ENCODE measurements at regions not wholly inside any gene's neighbourhood (a gene's known extent, or its start where the extent isn't known, plus 50 kb on each side); places are given as distances from the start of the nearest gene placed in this dataset.

- no peaks in the 10 kb centered on the region for H3K27me3 ChIP-seq (ENCODE audit: control insufficient read depth, insufficient read depth, low read length)
- ChIA-PET CTCF (no interaction called here), POLR2A (no interaction called here)
- intact Hi-C loops (cut with micrococcal nuclease; ENCODE audit: unreplicated experiment) (no loop called here), in situ Hi-C loops (cut with HindIII; ENCODE audit: low pct_unique_long_range_greater_than_20kb, low sequenced_read_pairs) (no loop called here)
- H3K36me3 ChIP-seq (ENCODE audit: control insufficient read depth, insufficient read depth, low read length), result no peaks in the 10 kb centered on the region
- no peak overlapping the region for H3K27ac ChIP-seq (ENCODE audit: low read length)
- no peaks in the 10 kb centered on the region for H3K9me3 ChIP-seq (ENCODE audit: control insufficient read depth, insufficient read depth, low read depth, low read length)
- H3K4me1 ChIP-seq (ENCODE audit: control insufficient read depth, insufficient read depth, low read length), result no peaks in the 10 kb centered on the region
- no TSS peak for BruUV-seq (replicated peaks)
- DNase-seq (ENCODE audit: low read depth, low spot score), result no peak
- ATAC-seq, result no peak
- H3K4me3 ChIP-seq (ENCODE audit: low read depth in 2 of 2, low read length in 2 of 2), result no peak overlapping the region
- TF ChIP-seq TCF7L2 (IDR thresholded peaks at IDR 0.05; ENCODE audit: low read depth, low read length), result no peak
- no peak for TF ChIP-seq POLR2AphosphoS5 (IDR thresholded peaks at IDR 0.05; ENCODE audit: low read depth, low read length)
- TF ChIP-seq CTCF (IDR thresholded peaks at IDR 0.05), result no peak
- TF ChIP-seq REST (IDR thresholded peaks at IDR 0.05; ENCODE audit: insufficient read depth in 1 of 2, low read depth in 2 of 2, low read length in 1 of 2), result no peak
- no peak for TF ChIP-seq SIN3A (IDR thresholded peaks at IDR 0.05; ENCODE audit: borderline replicate concordance, insufficient read depth, low read depth, low read length)
Measured at GRCh38 chr2:123783164-123783563, 241.9 kb upstream of the CNTNAP5 start.

GRCh38 chr2:123785332-123785731, 239.8 kb upstream of the CNTNAP5 start:
- ATAC-seq (no peak), DNase-seq (ENCODE audit: low read depth, low spot score) (no peak)
- in situ Hi-C loops (cut with HindIII; ENCODE audit: low pct_unique_long_range_greater_than_20kb, low sequenced_read_pairs), result no loop called here
- H3K36me3 ChIP-seq (ENCODE audit: control insufficient read depth, insufficient read depth, low read length), result no peaks in the 10 kb centered on the region
- BruUV-seq (replicated peaks), result no TSS peak
- intact Hi-C loops (cut with micrococcal nuclease; ENCODE audit: unreplicated experiment), result no loop called here
- H3K4me1 ChIP-seq (ENCODE audit: control insufficient read depth, insufficient read depth, low read length), result no peaks in the 10 kb centered on the region
- no peak overlapping the region for H3K4me3 ChIP-seq (ENCODE audit: low read depth in 2 of 2, low read length in 2 of 2)
- CTCF ChIA-PET, result no interaction called here
- POLR2A ChIA-PET, result no interaction called here
- no peaks in the 10 kb centered on the region for H3K9me3 ChIP-seq (ENCODE audit: control insufficient read depth, insufficient read depth, low read depth, low read length)
- TF ChIP-seq SIN3A (IDR thresholded peaks at IDR 0.05; ENCODE audit: borderline replicate concordance, insufficient read depth, low read depth, low read length), result no peak
- TF ChIP-seq REST (IDR thresholded peaks at IDR 0.05; ENCODE audit: insufficient read depth in 1 of 2, low read depth in 2 of 2, low read length in 1 of 2), result no peak
- TF ChIP-seq TCF7L2 (IDR thresholded peaks at IDR 0.05; ENCODE audit: low read depth, low read length), result no peak
- no peak for TF ChIP-seq POLR2AphosphoS5 (IDR thresholded peaks at IDR 0.05; ENCODE audit: low read depth, low read length)
- TF ChIP-seq CTCF (IDR thresholded peaks at IDR 0.05), result no peak
- no peak overlapping the region for H3K27ac ChIP-seq (ENCODE audit: low read length)
- H3K27me3 ChIP-seq (ENCODE audit: control insufficient read depth, insufficient read depth, low read length), result no peaks in the 10 kb centered on the region

Data from Panc1 (cell line).